Small intestine (tissue), 7 donors: ENCODE measurements at regions not wholly inside any gene's neighbourhood (a gene's known extent, or its start where the extent isn't known, plus 50 kb on each side); places are given as distances from the start of the nearest gene placed in this dataset.

Experiments
- DNase-seq, 2 donors: peaks; one replicate each; pipeline versions ENCODE4 v3.0.0 to v3.0.0-alpha.2; 2013
- FAIRE-seq: peaks from 2 replicates; lab custom pipeline; 2012; peaks lifted over from hg19 to GRCh38; lab: Jason Lieb, UNC
- H3K27ac ChIP-seq, 3 donors: one replicate each; pipeline ENCODE4 v1.5.1; 2013; ENCODE audit warnings: low read length in 2 of 3, mild to moderate bottlenecking in 2 of 3, control low read depth in 1 of 3, inconsistent platforms in 1 of 3, low read depth in 1 of 3, moderate library complexity in 1 of 3
- H3K27me3 ChIP-seq, 3 donors: one replicate each; pipeline ENCODE4 v1.6.1; 2013; ENCODE audit warnings: low read length in 3 of 3, inconsistent platforms in 1 of 3; ENCODE audit not compliant: control insufficient read depth in 3 of 3, insufficient read depth in 3 of 3
- H3K36me3 ChIP-seq, 3 donors: one replicate each; pipeline ENCODE4 v1.6.1; 2013; ENCODE audit warnings: low read length in 3 of 3, inconsistent platforms in 1 of 3, low read depth in 1 of 3, mild to moderate bottlenecking in 1 of 3, moderate library complexity in 1 of 3; ENCODE audit not compliant: control insufficient read depth in 3 of 3, insufficient read depth in 2 of 3
- H3K4me1 ChIP-seq, 3 donors: one replicate each; pipeline ENCODE4 v1.6.1; 2013; ENCODE audit warnings: low read length in 2 of 3, inconsistent platforms in 1 of 3, low read depth in 1 of 3, mild to moderate bottlenecking in 1 of 3, moderate library complexity in 1 of 3; ENCODE audit not compliant: control insufficient read depth in 3 of 3, insufficient read depth in 2 of 3
- H3K4me3 ChIP-seq, 3 donors: one replicate each; pipeline ENCODE4 v1.5.1; 2013; ENCODE audit warnings: low read length in 3 of 3, control low read depth in 1 of 3, inconsistent platforms in 1 of 3, low read depth in 1 of 3, mild to moderate bottlenecking in 1 of 3, moderate library complexity in 1 of 3
- H3K9me3 ChIP-seq, 2 donors: one replicate each; pipeline ENCODE4 v1.6.1; 2013; ENCODE audit warnings: low read depth in 1 of 2, low read length in 1 of 2; ENCODE audit not compliant: control insufficient read depth in 2 of 2, insufficient read depth in 1 of 2
- WGBS, 3 donors: extraction: QIAGEN DNeasy Blood & Tissue Kit; methylation state at CpG; one replicate each; pipeline ENCODE4 v1.1.7; 2013; 5-methylcytosine and 5-hydroxymethylcytosine counted together
- donor health status: healthy with polysubstance abuse.
- donor health status: control.
- donor health status: control.
- donor health status: Bipolar disorder and iron deficiency.
- donor health status: healthy.

GRCh38 chr2:125455110-125455509, 1200.8 kb upstream of the GYPC start:
- FAIRE-seq = no peak
- no peak for DNase-seq

GRCh38 chr2:125456693-125457363, 1199.1 kb upstream of the GYPC start:
- WGBS, 3 donors = 51 to 61% (median 60%) methylated on average over 3 of the region's 3 CpGs
- no peak overlapping the region for H3K4me3 ChIP-seq
- no peak for FAIRE-seq
- no peaks in the 10 kb centered on the region for H3K9me3 ChIP-seq
- no peaks in the 10 kb centered on the region for H3K4me1 ChIP-seq
- DNase-seq = no peak
- no peaks in the 10 kb centered on the region for H3K36me3 ChIP-seq
- no peaks in the 10 kb centered on the region for H3K27me3 ChIP-seq
- no peak overlapping the region for H3K27ac ChIP-seq

More at GRCh38 chr2:125455110-125455509, 1200.8 kb upstream of the GYPC start:
- H3K4me1 ChIP-seq = no peaks in the 10 kb centered on the region
- H3K4me3 ChIP-seq = no peak overlapping the region
- H3K36me3 ChIP-seq = no peaks in the 10 kb centered on the region
- H3K27me3 ChIP-seq = no peaks in the 10 kb centered on the region
- no peaks in the 10 kb centered on the region for H3K9me3 ChIP-seq
- H3K27ac ChIP-seq = no peak overlapping the region
- WGBS, 3 donors = 26 to 64% (median 37%) methylated on average over 1 of the region's 1 CpG

- no peak overlapping the region for H3K27ac ChIP-seq
- no peak for FAIRE-seq
- H3K36me3 ChIP-seq = no peaks in the 10 kb centered on the region
- no peak overlapping the region for H3K4me3 ChIP-seq
- H3K9me3 ChIP-seq = peaks cover 0 to 8% of the 10 kb centered on the region in 2 donors
- peak in 1 of 2 donors; percentile 11 for DNase-seq
- no peaks in the 10 kb centered on the region for H3K27me3 ChIP-seq
- no peaks in the 10 kb centered on the region for H3K4me1 ChIP-seq
- 71 to 73% (median 72%) methylated on average over 12 of the region's 12 CpGs for WGBS, 3 donors
These were observed 1184.0 kb upstream of the GYPC start for GRCh38 chr2:125471963-125472362.

- DNase-seq = no peak
- Histone ChIP-seq H3K27ac (no peak overlapping the region), H3K36me3 (no peaks in the 10 kb centered on the region), H3K27me3 (no peaks in the 10 kb centered on the region), H3K4me1 (no peaks in the 10 kb centered on the region), H3K4me3 (no peak overlapping the region), H3K9me3 (peaks cover 0 to 20% of the 10 kb centered on the region in 2 donors)
- WGBS, 3 donors = 80 to 94% (median 85%) methylated on average over 21 to 24 of the region's 24 CpGs
- FAIRE-seq = no peak
These were observed 1176.8 kb upstream of the GYPC start for GRCh38 chr2:125479143-125479636.

GRCh38 chr2:125490308-125490707, 1165.7 kb upstream of the GYPC start:
- Histone ChIP-seq H3K27ac (no peak overlapping the region), H3K4me1 (no peaks in the 10 kb centered on the region), H3K27me3 (no peaks in the 10 kb centered on the region), H3K9me3 (peaks cover 0 to 3% of the 10 kb centered on the region in 2 donors), H3K36me3 (no peaks in the 10 kb centered on the region), H3K4me3 (no peak overlapping the region)
- no peak for FAIRE-seq
- WGBS, 3 donors = 88 to 96% (median 91%) methylated on average over 4 of the region's 4 CpGs
- no peak for DNase-seq

GRCh38 chr2:125491663-125492062, 1164.3 kb upstream of the GYPC start:
- H3K27ac ChIP-seq = no peak overlapping the region
- H3K9me3 ChIP-seq = peaks cover 0 to 3% of the 10 kb centered on the region in 2 donors
- 70 to 86% (median 73%) methylated on average over 3 of the region's 3 CpGs for WGBS, 3 donors
- FAIRE-seq (no peak), DNase-seq (no peak)
- no peak overlapping the region for H3K4me3 ChIP-seq
- H3K4me1 ChIP-seq = no peaks in the 10 kb centered on the region
- no peaks in the 10 kb centered on the region for H3K27me3 ChIP-seq
- no peaks in the 10 kb centered on the region for H3K36me3 ChIP-seq

GRCh38 chr2:125512313-125512712, 1143.6 kb upstream of the GYPC start:
- DNase-seq (no peak), FAIRE-seq (no peak)
- H3K27ac ChIP-seq = no peak overlapping the region
- no peaks in the 10 kb centered on the region for H3K4me1 ChIP-seq
- no peak overlapping the region for H3K4me3 ChIP-seq
- WGBS, 3 donors = 91 to 97% (median 92%) methylated on average over 1 of the region's 1 CpG
- no peaks in the 10 kb centered on the region for H3K27me3 ChIP-seq
- no peaks in the 10 kb centered on the region for H3K36me3 ChIP-seq
- H3K9me3 ChIP-seq = peaks cover 0 to 5% of the 10 kb centered on the region in 2 donors

GRCh38 chr2:125516496-125517109, 1139.4 kb upstream of the GYPC start:
- 53 to 64% (median 63%) methylated on average over 3 of the region's 3 CpGs for WGBS, 3 donors
- FAIRE-seq = no peak

More at GRCh38 chr2:125516496-125517109, 1139.4 kb upstream of the GYPC start:
- Histone ChIP-seq H3K4me1 (no peaks in the 10 kb centered on the region), H3K9me3 (peaks cover 0 to 3% of the 10 kb centered on the region in 2 donors), H3K36me3 (no peaks in the 10 kb centered on the region), H3K4me3 (no peak overlapping the region), H3K27me3 (no peaks in the 10 kb centered on the region), H3K27ac (no peak overlapping the region)
- DNase-seq = peak in 1 of 2 donors; percentile 4
